Caki2 (cell line): ENCODE measurements at regions not wholly inside any gene's neighbourhood (a gene's known extent, or its start where the extent isn't known, plus 50 kb on each side); places are given as distances from the start of the nearest gene placed in this dataset.
"Not testable (repeated sequence)": the region's sequence is repeated elsewhere in the genome, so short reads cannot be mapped to it uniquely, and the experiment has no call there.

Experiments
- DNase-seq: peaks from one replicate; pipeline ENCODE4 v3.0.0-alpha.2; 2015; ENCODE audit warnings: low read depth
- in situ Hi-C: cut with HindIII; loops from 2 replicates; pipeline ENCODE4 v1.10.0; 2016; ENCODE audit warnings: low sequenced_read_pairs, low pct_unique_long_range_greater_than_20kb, mixed read lengths

- DNase-seq, result no peak
- in situ Hi-C loops, result no loop called here
Observed at GRCh38 chr10:63077800-63078199, 55.3 kb upstream of the NRBF2 start.

GRCh38 chr10:63072951-63073350 is 60.2 kb upstream of the NRBF2 start:
- DNase-seq, result no peak
- in situ Hi-C loops, result no loop called here

GRCh38 chr10:63071145-63071544 is 62.0 kb upstream of the NRBF2 start:
- no peak for DNase-seq
- in situ Hi-C loops, result no loop called here

DNA sequence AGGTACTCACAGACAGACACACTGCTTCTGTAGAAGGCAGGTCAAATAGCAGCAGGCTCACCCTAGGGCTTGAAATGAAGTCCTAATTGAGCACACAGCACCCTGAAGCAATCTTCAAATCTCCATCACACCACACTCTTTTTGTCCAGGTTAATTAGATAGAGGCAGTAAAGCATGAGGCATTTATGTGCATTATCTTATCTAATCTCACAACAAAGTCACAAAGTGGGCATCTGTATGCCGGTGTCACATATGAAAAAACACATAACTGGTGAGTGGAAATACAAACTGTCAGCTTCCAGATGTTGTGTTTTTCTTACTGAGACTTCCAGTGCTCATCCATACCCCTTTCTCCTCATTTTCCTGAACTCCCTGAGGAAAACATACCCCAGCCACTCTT is 63.8 kb upstream of the NRBF2 start:
- DNase-seq, result no peak
- in situ Hi-C loops, result no loop called here

- in situ Hi-C loops, result no loop called here
- DNase-seq, result no peak
Observed at GRCh38 chr10:63068246-63068645, 64.9 kb upstream of the NRBF2 start.

DNA sequence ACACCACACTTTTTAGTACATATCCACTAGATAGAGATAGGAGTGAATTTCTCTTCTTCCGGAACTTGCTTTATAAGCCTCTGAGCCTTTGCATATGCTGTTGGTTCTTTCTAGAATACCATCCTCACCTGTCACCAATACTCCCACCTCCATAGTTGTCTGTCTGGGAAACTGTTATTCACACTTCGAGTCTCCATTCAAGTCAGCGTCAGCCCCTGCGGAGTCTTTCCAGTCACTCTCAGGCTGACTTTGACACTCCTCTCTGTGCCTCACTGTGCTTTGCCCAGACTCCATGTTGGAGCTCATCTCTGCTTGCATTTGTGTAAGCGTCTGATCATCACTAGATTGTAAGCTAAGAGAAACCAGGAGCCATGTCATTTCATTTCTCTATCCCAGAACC is 66.5 kb upstream of the NRBF2 start:
- in situ Hi-C loops, result no loop called here
- no peak for DNase-seq

- DNase-seq, result no peak
Observed at GRCh38 chr10:63064706-63065105, 68.4 kb upstream of the NRBF2 start.

GRCh38 chr10:63058236-63058635 is 74.9 kb upstream of the NRBF2 start:
- in situ Hi-C loops, result no loop called here
- DNase-seq, result no peak

More at GRCh38 chr10:63064706-63065105, 68.4 kb upstream of the NRBF2 start:
- in situ Hi-C loops, result no loop called here

GRCh38 chr10:63057509-63057908 is 75.6 kb upstream of the NRBF2 start:
- in situ Hi-C loops, result no loop called here

GRCh38 chr10:63055705-63056104 is 77.4 kb upstream of the NRBF2 start:
- DNase-seq, result no peak
- in situ Hi-C loops, result no loop called here

More at GRCh38 chr10:63057509-63057908, 75.6 kb upstream of the NRBF2 start:
- no peak for DNase-seq

DNA sequence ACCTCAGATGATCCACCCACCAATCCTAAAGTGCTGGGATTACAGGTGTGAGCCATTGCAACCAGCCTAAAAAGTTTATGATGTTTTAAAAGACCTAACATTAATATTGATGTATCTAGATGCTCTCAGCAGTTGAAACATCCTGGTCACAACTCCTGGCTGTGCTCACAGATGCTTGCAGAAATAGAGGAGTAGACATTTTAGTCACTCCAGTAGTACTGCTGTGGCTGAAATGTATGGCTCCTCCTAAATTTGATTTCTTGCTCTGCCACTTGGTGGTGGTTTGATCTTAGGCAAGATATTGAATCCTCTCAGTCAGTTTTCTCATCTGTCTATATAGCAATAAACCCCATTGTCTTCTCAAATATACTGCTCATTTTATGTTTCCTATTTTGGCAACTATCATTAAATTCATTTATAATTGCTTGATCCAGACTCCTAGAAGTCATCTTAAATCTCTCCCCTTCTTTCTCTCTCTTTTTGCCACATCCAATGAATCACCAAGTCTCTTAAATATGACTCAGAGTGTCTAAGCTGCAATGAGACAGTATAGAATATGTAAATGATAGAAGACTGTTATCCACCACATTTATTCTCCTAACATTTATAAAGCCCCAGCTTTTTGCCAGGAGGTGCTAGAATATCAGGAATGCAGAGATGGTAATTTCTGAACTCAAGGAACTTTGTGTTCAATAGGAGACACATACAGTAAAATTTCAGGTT is 78.1 kb upstream of the NRBF2 start:
- no peak for DNase-seq
- in situ Hi-C loops, result no loop called here

DNA sequence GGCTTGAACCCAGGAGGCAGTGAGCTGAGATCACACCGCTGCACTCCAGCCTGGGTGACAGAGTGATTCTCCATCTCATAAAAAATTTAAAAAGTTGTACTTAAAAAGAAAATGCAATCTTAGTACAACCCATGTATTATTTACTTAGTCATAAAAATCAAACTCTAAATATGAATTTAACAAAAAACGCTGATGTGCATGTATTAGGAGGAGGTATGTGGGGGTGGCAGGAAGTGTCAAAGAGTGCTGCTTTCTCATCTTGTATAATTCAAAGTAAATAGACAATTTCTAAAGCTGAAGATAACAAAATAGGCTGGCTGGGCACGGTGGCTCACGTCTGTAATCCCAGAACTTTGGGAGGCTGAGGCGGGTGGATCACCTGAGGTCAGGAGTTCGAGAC is 81.0 kb upstream of the NRBF2 start:
- in situ Hi-C loops, result no loop called here
- DNase-seq, result no peak

DNA sequence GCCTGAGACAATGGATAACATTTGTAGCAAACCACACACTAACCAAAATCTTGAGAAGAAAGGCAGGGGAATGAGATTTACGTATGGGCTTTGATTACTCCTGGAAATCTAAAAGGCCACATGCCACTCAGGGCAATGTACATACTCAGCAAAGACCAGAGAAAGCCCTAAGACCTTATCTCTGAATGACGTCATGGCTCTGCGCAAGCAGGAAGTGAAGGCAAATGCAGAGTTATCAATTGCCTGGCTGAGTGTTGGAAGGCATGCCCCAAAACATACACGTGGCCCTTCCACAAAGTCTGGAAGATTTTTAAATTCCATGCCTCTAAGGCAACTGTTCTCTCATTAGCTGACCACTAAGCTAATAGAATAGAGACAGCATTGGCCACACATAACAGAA is 90.9 kb upstream of the NRBF2 start:
- in situ Hi-C loops, result no loop called here
- DNase-seq, result no peak

DNA sequence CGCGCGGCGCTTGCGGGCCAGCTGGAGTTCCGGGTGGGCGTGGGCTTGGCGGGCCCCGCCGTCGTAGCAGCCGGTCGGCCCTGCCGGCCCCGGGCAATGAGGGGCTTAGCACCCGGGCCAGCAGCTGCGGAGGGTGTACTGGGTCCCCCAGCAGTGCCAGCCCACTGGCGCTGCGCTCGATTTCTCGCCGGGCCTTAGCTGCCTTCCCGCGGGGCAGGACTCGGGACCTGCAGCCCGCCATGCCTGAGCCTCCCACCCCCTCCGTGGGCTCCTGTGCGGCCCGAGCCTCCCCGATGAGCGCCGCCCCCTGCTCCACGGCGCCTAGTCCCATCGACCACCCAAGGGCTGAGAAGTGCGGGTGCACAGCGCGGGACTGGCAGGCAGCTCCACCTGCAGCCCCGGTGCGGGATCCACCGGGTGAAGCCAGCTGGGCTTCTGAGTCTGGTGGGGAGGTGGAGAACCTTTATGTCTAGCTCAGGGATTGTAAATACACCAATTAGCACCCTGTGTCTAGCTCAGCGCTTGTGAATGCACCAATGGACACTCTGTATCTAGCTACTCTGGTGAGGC is 99.4 kb upstream of the NRBF2 start:
- in situ Hi-C loops, DNase-seq: not testable (repeated sequence)

DNA sequence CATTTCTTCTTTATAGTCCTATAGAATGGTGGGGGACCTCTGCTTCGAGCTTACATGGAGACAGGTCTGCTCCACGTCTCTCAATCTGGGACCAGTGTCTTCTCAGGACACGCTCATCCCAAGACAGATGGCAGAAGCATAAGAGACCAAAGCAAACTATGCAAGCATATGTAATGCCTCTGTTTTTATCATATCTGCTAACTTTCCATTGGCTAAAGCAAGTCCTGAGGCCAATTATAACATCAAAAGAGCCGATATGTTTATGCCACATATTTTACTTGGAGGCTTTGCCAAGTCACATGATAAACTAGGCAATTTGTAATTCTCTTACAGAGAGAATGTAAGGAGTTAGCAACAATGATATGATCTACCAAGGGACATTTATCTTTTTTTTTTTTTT is 102.6 kb upstream of the NRBF2 start:
- in situ Hi-C loops, result no loop called here

DNA sequence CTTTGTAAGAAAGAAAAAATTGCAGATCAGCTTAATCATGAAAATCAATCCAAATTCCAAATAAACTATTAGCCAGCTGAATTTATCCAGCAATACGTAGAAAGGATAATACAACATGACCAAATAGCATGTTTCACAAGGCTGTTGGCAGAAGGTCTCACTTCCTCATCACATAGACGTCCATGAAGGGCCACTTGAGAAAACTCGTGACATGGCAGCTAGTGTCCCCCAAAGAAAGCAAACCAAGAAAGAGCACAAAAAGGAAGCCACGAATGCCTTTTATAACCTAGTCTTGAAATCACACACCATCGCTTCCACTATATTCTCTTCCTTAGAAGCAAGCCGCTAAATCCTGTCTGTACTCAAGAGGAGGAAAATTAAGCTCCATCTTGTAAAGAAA is 105.6 kb upstream of the NRBF2 start:
- in situ Hi-C loops, result no loop called here
- DNase-seq, result no peak

More for the DNA sequence above, 102.6 kb upstream of the NRBF2 start:
- no peak for DNase-seq

DNA sequence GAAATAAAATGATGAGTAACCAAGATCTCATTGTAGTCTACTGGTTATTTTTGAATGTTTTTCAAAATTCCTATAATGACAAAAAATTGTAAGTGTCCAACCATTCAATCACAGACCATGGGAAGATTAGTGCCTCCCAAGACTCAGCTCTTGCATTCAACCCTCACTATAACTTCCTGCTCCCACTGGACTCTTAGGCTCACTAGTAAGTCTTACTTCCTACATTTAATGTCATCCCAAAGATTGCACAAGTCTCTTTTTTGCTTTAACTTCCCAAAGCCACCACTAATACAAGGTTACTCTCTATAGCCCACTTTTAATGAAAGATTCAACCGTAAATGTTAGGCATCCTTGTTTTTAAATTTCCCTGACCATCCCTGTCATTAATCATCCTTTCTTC is 111.9 kb upstream of the NRBF2 start:
- in situ Hi-C loops, result no loop called here
- no peak for DNase-seq

GRCh38 chr10:63013755-63014154 is 119.4 kb upstream of the NRBF2 start:
- in situ Hi-C loops, result no loop called here
- DNase-seq, result no peak

DNA sequence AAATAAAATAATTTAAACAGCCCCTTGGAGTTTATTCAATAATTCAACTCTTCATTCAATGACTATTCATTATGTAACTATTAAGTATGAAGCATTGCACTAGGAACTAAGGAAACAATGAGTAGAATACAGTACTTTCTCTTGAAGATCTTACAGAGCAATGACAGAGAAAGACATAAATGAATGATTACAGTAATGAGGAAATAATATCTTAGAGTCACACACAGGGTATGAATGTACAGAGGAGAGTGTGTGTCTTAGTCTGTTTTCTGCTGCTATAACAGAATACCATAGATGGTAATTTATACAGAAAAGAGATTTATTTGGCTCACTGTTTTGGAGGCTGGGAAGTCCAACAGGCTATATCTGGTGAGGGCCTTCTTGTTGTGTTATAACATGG is 120.5 kb upstream of the NRBF2 start:
- in situ Hi-C loops, result no loop called here

DNA sequence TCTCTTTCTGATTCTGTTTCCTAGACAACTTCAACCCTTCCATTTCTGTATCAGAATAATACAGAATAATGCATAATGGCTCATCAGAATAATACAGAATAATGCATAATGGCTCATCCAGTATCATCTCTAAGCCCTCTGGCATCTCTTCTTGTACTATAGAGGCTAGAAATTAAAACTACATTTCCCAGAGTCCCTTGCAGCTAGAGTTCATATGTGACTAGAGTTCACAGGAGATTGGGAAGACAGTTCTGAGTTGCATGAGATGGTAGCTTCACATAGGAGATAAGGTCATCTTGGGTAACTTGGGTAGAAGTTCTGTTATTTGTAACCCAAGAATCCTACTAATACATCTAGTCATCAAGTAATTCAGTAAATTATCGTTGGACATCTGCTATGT is 122.9 kb upstream of the NRBF2 start:
- no peak for DNase-seq
- in situ Hi-C loops, result no loop called here

More for the DNA sequence above, 120.5 kb upstream of the NRBF2 start:
- DNase-seq, result no peak
